H54 (cell line): ENCODE measurements at regions not wholly inside any gene's neighbourhood (a gene's known extent, or its start where the extent isn't known, plus 50 kb on each side); places are given as distances from the start of the nearest gene placed in this dataset.
A peak's percentile ranks its signal among the peaks of the same experiment; 100 is the strongest.
"Not testable (repeated sequence)": the region's sequence is repeated elsewhere in the genome, so short reads cannot be mapped to it uniquely, and the experiment has no call there.

Experiments
- DNase-seq: peaks from one replicate; pipeline ENCODE4 v3.0.0; 2011; ENCODE audit warnings: low spot score, mixed read lengths; ENCODE audit not compliant: insufficient read length
- FAIRE-seq: peaks from 3 replicates; lab custom pipeline; 2011; peaks lifted over from hg19 to GRCh38; lab: Jason Lieb, UNC
- POLR2A ChIP-seq: IDR thresholded peaks from 2 replicates; pipeline ENCODE4 v1.6.1; 2011; ENCODE audit warnings: low read depth, mild to moderate bottlenecking, low read length

GRCh38 chr5:105230516-105231157 is 1668.0 kb upstream of the NUDT12 start:
- no peak for TF ChIP-seq POLR2A
- no peak for FAIRE-seq
- DNase-seq, result no peak

GRCh38 chr5:105218018-105218417 is 1655.4 kb upstream of the NUDT12 start:
- DNase-seq (no peak), FAIRE-seq (no peak)
- TF ChIP-seq POLR2A, result no peak

GRCh38 chr5:105213078-105213477 is 1650.5 kb upstream of the NUDT12 start:
- no peak for TF ChIP-seq POLR2A
- FAIRE-seq (no peak), DNase-seq (no peak)

- TF ChIP-seq POLR2A, result no peak
- FAIRE-seq, result no peak
- no peak for DNase-seq
These were observed 1644.5 kb upstream of the NUDT12 start for GRCh38 chr5:105207066-105207465.

GRCh38 chr5:105197531-105197930 is 1634.9 kb upstream of the NUDT12 start:
- FAIRE-seq (no peak), DNase-seq (no peak)
- TF ChIP-seq POLR2A, result no peak

GRCh38 chr5:105195765-105196164 is 1633.2 kb upstream of the NUDT12 start:
- FAIRE-seq (no peak), DNase-seq (no peak)
- no peak for TF ChIP-seq POLR2A

- DNase-seq, result no peak
- TF ChIP-seq POLR2A, result no peak
- no peak for FAIRE-seq
These were observed 1610.3 kb upstream of the NUDT12 start for GRCh38 chr5:105172918-105173317.

- DNase-seq (no peak), FAIRE-seq (no peak)
- no peak for TF ChIP-seq POLR2A
These were observed 1606.2 kb upstream of the NUDT12 start for GRCh38 chr5:105168806-105169205.

GRCh38 chr5:105167092-105167491 is 1604.5 kb upstream of the NUDT12 start:
- no peak for DNase-seq
- no peak for TF ChIP-seq POLR2A
- no peak for FAIRE-seq

GRCh38 chr5:105163547-105163946 is 1601.0 kb upstream of the NUDT12 start:
- no peak for DNase-seq
- FAIRE-seq, result no peak
- TF ChIP-seq POLR2A, result no peak

- not testable (repeated sequence) for DNase-seq, FAIRE-seq
These were observed 1600.0 kb upstream of the NUDT12 start for GRCh38 chr5:105162557-105162956.

- DNase-seq (no peak), FAIRE-seq (no peak)
- no peak for TF ChIP-seq POLR2A
These were observed 1595.9 kb upstream of the NUDT12 start for GRCh38 chr5:105158526-105158925.

- DNase-seq (no peak), FAIRE-seq (no peak)
- no peak for TF ChIP-seq POLR2A
These were observed 1587.7 kb upstream of the NUDT12 start for GRCh38 chr5:105150323-105150722.

GRCh38 chr5:105146867-105147266 is 1584.3 kb upstream of the NUDT12 start:
- DNase-seq, result peak; percentile 1
- TF ChIP-seq POLR2A, result no peak
- peak; percentile 30 for FAIRE-seq

GRCh38 chr5:105145152-105145551 is 1582.6 kb upstream of the NUDT12 start:
- no peak for TF ChIP-seq POLR2A
- no peak for FAIRE-seq

More at GRCh38 chr5:105145152-105145551, 1582.6 kb upstream of the NUDT12 start:
- no peak for DNase-seq
